Stimulated activated naive CD4-positive, alpha-beta T cell (primary cell): ENCODE measurements at regions not wholly inside any gene's neighbourhood (a gene's known extent, or its start where the extent isn't known, plus 50 kb on each side); places are given as distances from the start of the nearest gene placed in this dataset.

ENCODE experiments used
- DNase-seq, 6 experiments: peaks; one replicate each; lab custom pipeline; 2025; lab: John Stamatoyannopoulos, UW

DNA sequence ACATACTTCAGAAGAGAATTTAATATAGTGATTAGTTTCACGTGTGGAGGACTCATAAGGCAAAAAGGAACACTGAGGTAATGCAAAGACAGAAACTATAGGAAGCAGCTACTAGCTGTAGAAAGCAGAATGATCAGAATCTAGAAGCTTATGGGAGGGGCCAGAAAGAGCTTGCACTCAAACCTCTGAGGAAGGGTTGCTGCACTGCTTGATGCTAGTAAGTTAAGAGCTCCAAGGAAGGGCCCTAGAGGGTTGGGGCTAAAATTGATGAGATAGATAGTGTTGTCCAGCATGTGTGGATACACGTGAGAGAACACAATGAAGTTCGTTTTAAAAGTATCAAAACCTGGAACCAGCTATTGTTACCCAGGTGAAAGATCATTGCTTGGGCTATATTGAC lies 311.1 kb downstream of the SLC6A15 start:
- no peak for DNase-seq

GRCh38 chr12:84599539-84599938 lies 313.1 kb downstream of the SLC6A15 start:
- DNase-seq = no peak

- no peak for DNase-seq
Observed at GRCh38 chr12:84596266-84596665, 316.3 kb downstream of the SLC6A15 start.

DNA sequence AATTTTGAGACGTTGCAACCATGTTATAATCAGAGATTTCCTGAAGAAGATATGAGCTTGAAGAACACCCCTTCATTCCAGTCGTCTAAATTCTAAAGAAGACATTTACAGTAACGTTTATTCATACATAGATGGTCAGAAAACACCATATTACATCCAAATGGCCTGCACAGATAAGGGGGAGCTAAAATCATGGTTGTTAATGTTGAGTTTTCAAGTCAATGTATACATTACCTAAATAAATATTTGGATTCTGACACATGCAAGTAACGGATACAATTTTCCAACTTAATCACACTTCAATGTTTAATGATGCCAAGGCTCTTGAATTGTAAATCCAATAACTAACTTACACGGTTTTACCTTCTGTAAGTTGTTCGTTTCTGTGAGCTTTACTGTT lies 318.4 kb downstream of the SLC6A15 start:
- no peak for DNase-seq

GRCh38 chr12:84585776-84586395 lies 326.7 kb downstream of the SLC6A15 start:
- DNase-seq = no peak

DNA sequence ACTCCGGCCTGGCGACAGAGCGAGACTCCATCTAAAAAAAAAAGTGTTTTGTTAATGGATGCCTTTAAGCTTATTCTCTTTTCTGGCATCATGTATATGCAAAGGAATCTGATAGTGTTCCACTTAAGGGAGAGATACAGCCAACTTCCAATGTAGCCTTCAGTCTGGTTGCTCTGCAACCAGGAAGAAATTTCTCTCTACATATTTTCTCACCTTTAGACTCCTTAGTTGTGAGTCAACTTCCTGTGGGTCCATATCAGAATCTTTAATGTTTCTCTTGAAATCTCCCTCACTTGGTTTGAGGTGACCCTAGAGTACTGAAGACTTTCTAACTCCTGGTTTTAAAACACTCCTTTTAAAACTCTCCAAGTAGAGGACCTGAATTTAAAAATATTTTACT lies 340.4 kb downstream of the SLC6A15 start:
- no peak for DNase-seq

DNA sequence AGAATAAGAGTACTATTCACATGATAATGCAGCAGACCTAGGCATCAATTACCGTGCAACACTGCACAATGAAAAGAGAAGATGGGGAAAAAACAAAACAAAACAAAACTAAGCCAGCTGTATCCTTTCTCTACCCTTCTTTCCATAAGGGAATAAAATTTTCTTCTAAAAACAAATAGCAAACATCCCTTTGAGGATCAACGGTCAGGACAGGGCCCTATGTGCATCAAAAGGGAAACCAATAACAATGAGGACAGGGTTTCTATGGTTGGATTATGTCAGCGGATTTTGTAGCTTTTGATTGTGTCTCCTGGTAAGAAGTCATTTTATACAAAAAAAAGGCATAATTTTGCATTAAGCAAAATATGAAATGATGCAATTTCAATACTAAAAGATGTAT lies 350.3 kb downstream of the SLC6A15 start:
- DNase-seq = no peak

- no peak for DNase-seq
Observed at GRCh38 chr12:84561351-84561750, 351.2 kb downstream of the SLC6A15 start.

DNA sequence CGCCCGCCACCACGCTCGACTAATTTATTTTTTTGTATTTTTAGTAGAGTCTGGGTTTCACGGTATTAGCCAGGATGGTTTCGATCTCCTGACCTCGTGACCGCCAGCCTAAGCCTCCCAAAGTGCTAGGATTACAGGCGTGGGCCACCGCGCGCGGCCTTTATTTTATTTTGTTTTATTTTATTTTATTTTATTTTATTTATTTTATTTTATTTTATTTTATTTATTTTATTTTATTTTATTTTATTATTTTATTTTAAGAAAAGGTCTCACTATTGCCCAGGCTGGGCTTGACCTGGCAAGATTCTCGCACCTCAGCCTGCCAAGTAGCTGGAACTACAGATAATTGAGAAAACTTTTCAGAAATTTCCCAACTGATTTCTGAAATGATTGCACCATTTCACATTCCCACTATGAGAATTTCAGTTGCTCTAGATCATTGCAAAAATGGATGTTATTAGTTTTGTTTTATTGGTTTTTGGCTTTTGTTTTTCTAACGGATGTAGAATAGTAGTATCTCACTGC lies 358.3 kb downstream of the SLC6A15 start:
- no peak for DNase-seq

- DNase-seq = no peak
Observed at GRCh38 chr12:84553331-84554117, 359.1 kb downstream of the SLC6A15 start.

GRCh38 chr12:84551373-84551772 lies 361.2 kb downstream of the SLC6A15 start:
- DNase-seq = no peak

- DNase-seq = no peak
Observed at GRCh38 chr12:84550518-84550917, 362.1 kb downstream of the SLC6A15 start.

DNA sequence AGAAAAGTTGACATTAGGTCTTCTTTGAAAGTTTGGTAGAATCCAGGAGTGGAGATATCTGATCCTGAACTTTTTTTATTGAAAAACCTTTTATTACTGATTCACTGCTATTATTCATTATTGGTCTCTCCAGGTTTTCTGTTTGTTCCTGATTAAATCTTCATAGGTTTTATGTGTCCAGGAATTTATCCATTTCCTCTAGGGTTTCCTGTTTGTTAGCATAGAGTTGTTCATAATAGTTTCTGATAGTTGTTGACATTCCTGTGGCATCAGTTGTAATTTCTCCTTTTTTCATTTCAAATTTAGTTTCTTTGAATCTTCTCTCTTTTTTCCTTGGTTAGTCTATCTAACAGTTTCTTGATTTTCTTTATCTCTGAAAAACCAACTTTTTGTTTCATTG lies 370.3 kb downstream of the SLC6A15 start:
- DNase-seq = no peak

DNA sequence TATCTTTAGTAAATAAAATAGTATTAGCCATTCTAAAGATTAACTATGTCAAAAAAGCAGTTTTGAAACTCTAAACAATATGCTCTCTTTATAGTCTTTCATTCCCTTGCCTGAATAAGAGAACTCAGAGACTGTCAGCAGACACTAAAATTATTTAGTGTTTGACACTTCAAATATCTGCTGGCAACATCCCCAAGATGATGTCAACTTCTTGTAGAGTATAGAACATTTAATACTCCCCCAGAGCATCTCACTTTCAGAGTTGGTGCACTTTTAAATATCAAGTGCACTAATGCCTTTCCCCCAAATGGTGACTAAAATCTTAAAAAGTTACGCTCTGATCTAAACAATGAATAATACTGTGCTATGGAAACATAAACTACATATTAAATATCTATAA lies 374.9 kb downstream of the SLC6A15 start:
- no peak for DNase-seq

DNA sequence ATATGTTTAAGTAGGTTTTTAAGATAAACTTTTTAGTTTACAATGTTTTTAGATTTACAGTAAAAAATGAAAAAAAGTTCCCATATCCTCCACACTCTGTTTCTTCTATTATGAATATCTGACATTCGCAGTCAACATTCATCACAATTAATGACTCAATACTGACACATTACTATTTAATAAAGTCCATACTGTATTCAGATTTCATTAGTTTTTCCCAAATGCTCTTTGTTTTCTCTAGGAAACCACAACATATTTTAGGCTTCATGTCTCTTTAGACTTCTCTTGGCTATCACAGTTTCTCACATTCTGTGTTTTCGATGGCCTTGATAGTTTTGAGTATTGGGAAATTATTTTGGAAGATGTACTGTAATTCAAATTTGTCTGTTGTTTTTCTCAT lies 399.8 kb downstream of the SLC6A15 start:
- no peak for DNase-seq

DNA sequence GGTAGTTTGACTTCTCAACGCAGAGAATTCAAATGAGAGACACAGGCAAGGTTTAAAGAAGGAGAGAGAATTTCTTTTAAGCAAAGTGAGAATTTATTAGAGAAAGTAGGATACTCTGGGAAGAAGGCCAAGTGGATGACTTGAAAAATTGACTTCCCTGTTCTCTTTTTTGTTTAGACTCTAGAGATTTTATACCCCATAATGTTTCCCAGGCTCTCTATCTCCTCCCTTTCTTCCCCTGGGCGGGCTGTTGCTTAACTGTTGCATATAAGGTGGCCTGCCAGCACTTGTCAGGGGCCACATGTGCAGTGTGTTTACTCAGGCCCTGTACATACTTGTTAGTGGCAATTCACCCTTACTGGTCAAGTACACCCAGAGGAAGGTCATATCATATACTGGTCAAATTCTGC lies 403.7 kb downstream of the SLC6A15 start:
- DNase-seq = no peak

GRCh38 chr12:84507956-84508850 lies 404.4 kb downstream of the SLC6A15 start:
- DNase-seq = no peak

DNA sequence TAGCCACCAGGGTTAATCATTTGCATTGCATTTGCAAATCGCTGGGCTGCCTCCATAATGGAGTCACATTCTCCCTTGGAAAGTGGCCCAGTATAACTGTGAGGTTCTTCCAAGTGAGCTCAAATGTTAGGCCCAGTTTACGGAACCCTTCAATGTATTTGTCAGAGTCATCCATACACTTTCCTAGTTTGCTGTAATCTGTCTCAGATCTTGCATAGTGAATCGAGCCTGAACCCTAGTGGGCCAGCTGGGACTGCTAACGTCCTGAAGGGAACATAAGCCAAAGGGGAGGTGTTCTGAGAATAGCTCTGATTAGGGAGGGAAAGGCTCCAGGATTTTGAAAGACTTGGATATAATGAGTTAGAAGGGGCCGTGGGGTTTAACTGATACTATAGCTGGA lies 406.3 kb downstream of the SLC6A15 start:
- no peak for DNase-seq

- no peak for DNase-seq
Observed at GRCh38 chr12:84502907-84503787, 409.5 kb downstream of the SLC6A15 start.

- no peak for DNase-seq
Observed at GRCh38 chr12:84502180-84502860, 410.3 kb downstream of the SLC6A15 start.

DNA sequence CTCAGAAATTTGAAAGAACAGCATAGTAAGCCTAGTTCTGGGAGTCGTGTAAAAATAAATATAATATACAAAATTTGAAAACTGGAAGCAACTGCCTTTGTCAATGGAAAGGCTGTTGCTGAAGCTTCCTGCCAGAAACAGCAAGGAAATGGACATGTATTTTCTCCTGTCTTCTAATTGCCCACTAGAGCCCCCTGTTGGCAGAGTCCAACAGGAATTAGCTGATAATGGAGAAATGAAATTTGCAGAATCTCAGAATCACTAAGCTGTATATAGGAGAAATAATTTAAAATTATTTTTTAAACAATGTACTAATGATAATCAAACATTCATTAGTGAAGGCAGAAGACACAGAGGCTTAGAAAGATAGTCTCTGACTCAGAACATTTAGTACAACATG lies 414.8 kb downstream of the SLC6A15 start:
- no peak for DNase-seq
